HG03558 (cell line): ENCODE measurements at regions not wholly inside any gene's neighbourhood (a gene's known extent, or its start where the extent isn't known, plus 50 kb on each side); places are given as distances from the start of the nearest gene placed in this dataset.
"Not testable (repeated sequence)": the region's sequence is repeated elsewhere in the genome, so short reads cannot be mapped to it uniquely, and the experiment has no call there.

ENCODE experiments used
- ATAC-seq: cut with Tn5 transposase; IDR thresholded peaks from one replicate; pipeline ENCODE4 v1.9.1; 2021; ENCODE audit warnings: moderate number of reproducible peaks; ENCODE audit not compliant: unreplicated experiment; ENCODE audit errors: extremely low read depth

- ATAC-seq: not testable (repeated sequence)
Observed at GRCh38 chr12:91452464-91452863, 269.8 kb upstream of the DCN start.

- ATAC-seq: no peak
Observed at GRCh38 chr12:91441993-91442952, 259.7 kb upstream of the DCN start.

DNA sequence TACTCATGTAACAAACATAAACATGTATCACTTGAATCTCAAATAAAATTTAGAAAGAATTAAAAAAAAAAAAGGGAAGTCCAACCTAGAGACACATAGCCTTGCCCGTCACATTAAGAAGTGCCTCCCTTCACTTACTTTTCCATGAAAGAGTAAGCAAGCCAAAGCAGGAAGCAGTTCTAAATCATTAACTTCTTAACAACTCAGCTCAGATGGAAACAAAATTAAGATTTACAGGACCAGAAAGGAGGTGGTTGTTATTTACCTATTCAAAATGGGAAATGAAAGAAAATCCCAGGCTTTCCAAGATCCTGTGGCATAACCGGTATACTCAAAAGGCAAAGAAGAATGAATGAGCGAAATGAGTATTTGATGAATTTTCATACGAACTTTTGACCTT lies 258.6 kb upstream of the DCN start:
- no peak for ATAC-seq

GRCh38 chr12:91434081-91434480 lies 251.5 kb upstream of the DCN start:
- no peak for ATAC-seq

GRCh38 chr12:91432755-91433154 lies 250.1 kb upstream of the DCN start:
- no peak for ATAC-seq

DNA sequence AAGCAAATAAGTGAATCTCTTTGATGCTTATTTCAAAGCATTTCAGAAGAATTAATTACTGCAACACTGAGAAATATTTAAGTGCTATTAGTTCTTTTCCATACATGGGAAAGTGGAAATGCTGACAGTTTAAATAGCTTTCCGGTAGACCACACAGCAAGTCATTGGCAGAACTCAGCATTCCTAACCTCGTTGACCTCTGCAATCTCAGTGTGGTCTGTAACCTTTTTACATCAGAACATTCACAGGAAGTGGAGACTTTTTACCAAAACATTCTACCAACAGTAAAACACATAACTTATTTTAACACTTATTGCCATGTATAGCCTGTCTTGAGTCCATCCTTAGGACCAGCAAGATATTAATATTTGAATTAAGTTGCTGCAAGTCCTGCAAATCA lies 249.5 kb upstream of the DCN start:
- ATAC-seq: no peak

DNA sequence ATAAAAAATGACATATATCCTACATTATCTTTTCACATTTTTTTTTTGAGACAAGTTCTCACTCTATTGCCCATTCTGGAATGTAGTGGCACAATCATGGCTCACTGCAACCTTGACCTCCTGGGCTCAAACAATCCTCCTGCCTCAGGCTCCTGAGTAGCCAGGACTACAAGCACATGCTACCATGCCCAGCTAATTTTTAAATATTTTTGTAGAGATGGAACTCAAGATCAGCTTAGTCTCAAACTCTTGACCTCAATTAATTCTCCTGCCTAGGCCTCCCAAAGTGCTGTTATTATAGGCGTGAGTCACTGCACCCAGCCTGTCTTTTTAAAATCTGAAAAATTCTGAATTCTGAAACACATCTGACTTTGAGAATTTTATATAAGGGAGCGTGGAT lies 241.9 kb upstream of the DCN start:
- ATAC-seq: no peak

GRCh38 chr12:91423693-91424050 lies 241.1 kb upstream of the DCN start:
- ATAC-seq: no peak

DNA sequence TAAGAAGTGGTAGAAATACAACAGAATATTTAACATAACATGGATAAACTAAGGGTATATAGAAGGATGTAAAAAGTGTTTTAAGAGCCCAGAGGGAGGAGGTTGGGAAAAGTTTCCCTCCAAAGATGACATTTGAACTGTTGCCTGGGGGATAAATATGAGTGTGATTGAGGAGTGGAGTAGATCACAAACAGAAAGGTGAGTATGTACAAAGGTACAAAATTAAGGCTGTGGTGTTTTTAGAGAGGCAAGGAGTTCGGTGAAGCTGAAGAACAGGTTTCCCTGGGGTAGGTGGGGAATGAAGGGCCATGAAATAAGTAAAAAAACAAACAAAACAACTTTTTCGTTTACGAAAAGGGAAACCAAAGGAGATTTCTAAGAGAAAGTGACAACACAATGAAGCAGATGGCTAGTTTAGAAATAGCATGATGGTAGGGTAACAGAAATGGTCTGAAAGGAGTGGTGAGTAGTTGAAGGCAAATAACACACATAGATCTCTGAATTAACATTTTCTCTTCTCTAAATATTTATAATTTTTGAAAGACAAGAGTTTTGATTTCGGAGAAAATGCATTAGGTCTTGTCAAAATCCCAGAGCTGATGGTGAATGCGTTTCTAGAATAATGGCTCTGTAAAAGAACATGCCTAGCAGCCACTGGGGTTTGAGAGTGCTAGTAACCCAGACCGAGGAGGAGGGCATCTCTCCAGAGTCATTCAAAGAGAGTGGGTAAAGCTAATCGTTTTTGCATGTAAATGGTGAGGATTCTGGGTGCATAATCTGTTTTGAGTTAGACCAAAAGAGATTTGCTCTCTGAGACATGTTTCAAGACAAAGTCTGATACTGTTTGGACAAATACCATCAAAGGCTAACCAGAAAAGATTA lies 240.4 kb upstream of the DCN start:
- ATAC-seq: no peak

GRCh38 chr12:91422127-91422526 lies 239.5 kb upstream of the DCN start:
- no peak for ATAC-seq

DNA sequence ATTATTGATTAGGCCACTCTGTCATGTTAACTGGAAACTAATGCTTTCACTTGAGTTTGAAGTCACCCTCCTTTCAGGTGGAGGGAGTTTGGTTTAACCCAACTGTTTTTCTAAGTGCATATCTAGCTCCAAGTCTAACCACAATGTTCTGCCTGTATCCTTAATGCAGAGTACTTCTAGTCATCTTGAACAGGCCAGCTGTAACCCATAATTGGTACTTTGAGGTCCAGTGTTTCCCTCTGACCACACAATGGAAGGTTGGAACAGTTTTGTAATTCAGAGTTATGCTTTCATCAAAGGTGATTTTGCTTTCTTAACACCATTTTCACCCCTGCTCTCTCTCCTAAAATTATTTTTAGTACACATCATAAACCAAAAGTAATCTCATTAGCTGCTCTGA lies 237.2 kb upstream of the DCN start:
- ATAC-seq: no peak

DNA sequence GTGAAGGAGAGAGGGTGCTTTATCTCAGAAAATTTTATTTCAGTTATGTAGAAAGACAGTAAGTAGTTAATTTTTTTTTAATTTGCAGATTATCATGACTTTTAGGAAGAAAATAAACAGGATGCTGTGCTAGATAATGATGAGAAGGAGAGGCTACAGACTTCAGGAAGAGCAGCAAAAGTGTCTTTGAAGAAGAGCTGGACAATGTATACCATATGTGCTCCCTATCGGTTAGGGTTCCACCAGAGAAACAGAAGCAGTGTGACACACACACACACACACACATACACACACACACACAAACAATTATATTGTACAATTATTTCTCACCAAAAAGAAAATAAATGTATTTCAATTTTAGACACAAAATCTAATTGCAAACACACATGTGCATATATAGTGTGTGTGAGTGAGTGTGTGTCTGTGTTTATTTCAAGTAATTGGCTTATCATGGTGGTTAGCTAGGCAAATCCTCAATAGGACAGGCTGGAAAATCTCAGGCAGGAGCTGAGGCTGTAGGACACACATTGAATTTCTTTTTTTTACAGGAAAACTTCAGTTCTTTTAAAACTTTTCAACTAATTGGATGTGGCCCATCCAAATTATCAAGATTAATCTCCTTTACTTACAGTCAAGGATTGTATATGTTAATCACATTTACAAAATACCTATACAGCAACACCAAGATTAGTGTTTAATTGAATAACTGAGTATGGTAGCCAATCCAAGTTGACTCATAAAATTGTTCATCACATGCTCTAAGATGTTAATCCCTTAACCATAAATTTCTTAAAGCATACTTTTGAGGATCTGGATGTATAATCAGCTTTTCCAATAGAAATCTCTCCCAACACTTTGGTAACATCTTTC lies 235.8 kb upstream of the DCN start:
- no peak for ATAC-seq

DNA sequence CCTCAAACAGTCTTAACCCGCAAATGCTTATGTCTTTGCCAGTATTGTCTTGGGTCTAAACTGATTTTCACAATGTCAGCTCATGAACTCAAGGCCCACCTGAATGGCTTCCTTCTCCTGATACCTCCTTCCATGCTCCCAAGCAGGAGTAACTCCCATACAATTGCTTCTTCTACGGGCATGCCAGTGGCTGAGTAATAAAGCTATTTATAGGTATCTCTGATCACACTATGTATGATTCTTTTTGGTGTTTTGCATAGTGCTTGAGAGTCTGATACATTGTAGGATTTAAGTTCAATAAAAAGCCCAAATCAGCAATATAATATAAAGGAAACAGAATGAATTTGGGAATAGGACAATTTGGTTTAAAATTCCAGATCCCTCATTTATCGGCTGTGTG lies 235.0 kb upstream of the DCN start:
- no peak for ATAC-seq

DNA sequence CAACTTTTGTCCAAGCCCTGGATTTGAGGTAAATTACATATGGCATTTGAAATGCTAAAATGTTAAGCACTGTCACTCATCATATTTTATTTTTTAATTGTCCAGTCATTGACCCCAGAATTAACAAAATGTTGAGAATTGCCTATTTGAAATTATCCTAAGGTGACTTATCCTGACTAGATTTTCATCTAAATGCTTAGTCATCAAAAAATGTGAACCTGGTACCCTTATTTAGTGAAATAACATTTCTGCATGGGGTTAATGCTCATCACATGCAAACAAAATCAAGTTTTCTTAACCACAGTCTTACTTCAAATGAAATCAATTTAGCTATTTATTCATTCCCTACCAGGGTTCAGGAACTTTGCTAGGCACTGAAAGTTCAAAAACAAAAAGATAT lies 232.0 kb upstream of the DCN start:
- no peak for ATAC-seq

DNA sequence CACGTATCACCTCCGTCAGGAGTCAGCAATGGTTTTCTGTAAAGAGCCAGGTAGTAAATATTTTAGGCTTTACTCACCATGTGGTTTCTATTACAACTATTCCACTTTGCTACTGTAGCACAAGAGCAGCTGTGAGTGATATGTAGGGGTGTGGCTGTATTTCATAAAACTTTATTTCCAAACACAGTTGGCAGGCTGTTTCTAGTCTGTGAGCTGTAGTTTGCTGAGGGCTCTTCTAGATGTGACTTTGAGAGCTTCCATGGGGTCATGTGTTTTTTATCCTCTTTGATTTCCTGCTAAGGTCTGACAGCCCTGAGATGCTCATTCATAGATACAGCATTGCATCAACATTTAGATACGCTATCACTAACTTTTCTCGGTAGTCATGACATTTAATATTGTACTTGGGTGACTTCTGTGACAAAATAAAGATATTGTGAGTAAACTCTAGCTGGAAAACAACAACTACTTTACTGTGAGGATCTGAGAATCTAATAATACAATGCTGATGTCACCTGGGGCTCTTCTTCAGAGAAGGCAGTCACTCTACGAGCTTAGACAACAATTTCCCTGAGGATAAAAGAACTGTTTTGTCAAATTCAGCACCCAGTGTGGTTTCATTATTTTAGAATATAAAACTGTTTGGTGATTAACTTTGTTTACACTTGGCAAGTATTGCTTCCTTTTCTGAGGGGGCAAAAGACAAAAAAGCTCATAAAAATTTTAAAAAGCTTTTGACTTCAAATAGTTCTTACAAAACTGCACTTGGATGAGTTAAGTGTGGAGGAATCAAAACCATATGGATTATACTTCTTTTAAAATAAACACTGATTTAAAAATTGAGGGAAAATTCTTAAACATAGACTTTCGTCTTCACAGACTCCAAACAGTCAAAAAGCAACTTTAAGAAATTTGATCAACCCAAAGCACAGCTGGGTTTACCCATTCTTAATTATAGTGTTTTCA lies 231.2 kb upstream of the DCN start:
- ATAC-seq: no peak

- no peak for ATAC-seq
Observed at GRCh38 chr12:91406920-91407341, 224.3 kb upstream of the DCN start.

DNA sequence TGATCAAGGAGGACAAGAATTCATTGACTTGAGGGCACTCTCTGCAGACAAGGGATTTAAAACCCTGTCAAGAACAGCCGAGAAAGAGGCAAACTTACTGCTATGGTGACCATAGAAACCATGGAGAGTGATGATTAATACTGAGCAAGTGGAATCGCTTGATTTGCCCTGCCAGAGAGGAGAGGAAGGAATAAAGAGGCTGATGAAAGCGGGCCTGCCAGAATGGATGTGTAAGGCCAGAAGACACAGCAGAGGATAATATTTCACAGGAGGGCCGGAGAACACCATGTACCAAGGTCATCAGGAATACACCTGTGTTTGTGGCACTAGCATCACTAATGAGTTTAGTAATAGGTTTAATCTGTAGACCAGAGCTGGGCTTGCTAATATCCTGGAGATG lies 221.8 kb upstream of the DCN start:
- no peak for ATAC-seq

GRCh38 chr12:91401190-91401589 lies 218.6 kb upstream of the DCN start:
- no peak for ATAC-seq

DNA sequence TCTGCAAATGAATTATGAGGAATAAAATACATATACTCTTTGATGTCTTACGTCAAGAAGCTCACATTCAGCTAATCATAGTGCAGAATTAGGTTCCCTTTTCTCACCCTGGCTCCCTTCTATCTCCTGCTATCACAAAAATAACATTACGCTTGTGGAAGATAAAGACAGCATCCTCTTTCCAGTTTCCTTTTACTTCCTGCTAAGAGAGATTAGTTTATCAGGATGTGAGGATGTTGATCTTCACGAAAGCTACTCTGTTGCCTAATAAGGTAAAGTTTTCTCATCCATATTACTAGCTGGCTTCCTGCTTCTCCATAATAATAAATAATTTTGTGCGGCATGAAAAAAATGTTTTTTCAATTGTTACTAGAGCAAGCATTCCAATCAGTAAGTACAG lies 217.7 kb upstream of the DCN start:
- ATAC-seq: no peak
